ENCODE measurements at regions not wholly inside any gene's neighbourhood (a gene's known extent, or its start where the extent isn't known, plus 50 kb on each side); places are given as distances from the start of the nearest gene placed in this dataset.

GRCh38 chr18:76657911-76658470 lies 162.9 kb upstream of the ZNF516 start:
- no peak for DNase-seq (ENCODE audit: low spot score)
- TF ChIP-seq CTCF (IDR thresholded peaks at IDR 0.05; ENCODE audit: extremely low read depth, missing control alignments): no peak

- TF ChIP-seq CTCF (IDR thresholded peaks at IDR 0.05; ENCODE audit: extremely low read depth, missing control alignments): no peak
Observed at GRCh38 chr18:76656925-76657827, 162.1 kb upstream of the ZNF516 start.

DNA sequence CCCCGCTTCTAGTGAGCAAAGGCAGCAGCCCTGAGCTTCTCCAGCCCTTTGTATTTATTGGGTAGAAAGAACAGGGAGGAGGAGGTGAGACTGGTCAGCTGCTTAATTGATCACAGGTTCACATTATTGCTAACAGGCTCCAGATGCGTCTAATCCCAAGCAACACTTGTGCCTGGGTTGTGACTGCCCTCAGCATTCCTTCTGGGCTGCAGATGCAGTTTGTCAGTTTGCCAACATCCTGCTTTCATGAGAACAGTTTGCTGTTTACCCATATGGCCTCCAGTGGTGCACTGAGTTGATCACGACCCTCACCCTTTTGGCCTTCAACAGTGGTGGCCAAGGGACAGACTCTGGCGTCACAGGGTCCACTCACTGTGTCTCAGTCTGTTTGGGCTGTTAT lies 159.5 kb upstream of the ZNF516 start:
- no peak for TF ChIP-seq CTCF (IDR thresholded peaks at IDR 0.05; ENCODE audit: extremely low read depth, missing control alignments)
- no peak for DNase-seq (ENCODE audit: low spot score)

More at GRCh38 chr18:76656925-76657827, 162.1 kb upstream of the ZNF516 start:
- DNase-seq (ENCODE audit: low spot score): no peak

- TF ChIP-seq CTCF (IDR thresholded peaks at IDR 0.05; ENCODE audit: extremely low read depth, missing control alignments): no peak
- DNase-seq (ENCODE audit: low spot score): no peak
Observed at GRCh38 chr18:76647322-76647721, 152.3 kb upstream of the ZNF516 start.

DNA sequence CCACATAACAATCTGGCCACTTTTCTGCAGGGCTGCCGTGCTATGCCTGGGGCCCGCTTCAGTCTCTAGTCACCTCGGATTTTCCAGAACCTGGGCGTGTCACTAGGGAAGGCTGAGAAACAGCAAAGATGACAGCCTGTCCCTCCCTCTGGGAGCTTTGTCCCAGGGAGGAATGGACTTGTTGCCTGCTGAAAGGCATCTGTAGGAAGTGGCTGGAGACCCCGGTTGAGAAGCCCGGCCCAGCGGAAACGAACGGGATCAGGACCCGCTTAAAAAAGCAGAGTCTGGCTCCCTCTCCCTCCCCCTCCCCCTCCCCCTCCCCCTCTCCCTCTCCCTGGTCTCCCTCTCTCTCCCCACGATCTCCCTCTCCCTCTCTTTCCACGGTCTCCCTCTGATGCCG lies 149.5 kb upstream of the ZNF516 start:
- TF ChIP-seq CTCF (IDR thresholded peaks at IDR 0.05; ENCODE audit: extremely low read depth, missing control alignments): no peak
- no peak for DNase-seq (ENCODE audit: low spot score)

DNA sequence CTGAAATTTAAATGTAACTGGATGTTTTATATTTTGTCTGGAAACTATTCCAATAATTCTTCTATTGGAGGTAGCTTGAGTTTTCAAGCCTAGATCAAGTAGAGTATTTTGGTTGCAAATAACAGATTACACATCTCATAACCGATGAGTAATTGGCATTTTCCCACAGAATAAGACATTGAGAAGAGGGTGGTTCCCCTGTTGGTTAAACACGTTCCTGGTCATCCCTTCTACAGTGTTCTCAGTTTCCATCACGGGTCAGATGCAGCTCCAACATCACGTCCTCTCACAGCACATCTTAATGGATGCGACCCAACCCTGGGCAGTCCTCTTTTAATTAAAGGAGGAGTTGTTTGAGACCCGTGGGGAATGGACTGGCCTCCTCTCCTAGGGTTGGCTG lies 149.0 kb upstream of the ZNF516 start:
- no peak for TF ChIP-seq CTCF (IDR thresholded peaks at IDR 0.05; ENCODE audit: extremely low read depth, missing control alignments)
- no peak for DNase-seq (ENCODE audit: low spot score)

DNA sequence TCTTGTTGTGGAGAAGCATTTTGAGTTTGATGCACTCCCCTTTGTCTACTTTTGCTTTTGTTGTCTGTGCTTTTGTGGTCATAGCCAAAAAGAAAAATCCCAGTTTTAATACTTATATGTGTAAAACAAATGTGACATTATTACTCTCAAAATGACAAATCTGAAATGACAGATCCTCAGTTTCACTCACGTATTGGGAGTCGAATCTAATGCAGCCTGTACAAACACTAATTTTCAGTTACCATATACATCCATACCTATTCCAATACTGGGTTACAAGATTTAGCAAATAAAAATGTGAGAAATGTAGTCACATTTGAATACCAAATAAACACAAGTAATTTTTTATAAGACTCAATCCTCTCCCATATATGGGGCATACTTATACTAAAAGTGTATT lies 148.2 kb upstream of the ZNF516 start:
- TF ChIP-seq CTCF (IDR thresholded peaks at IDR 0.05; ENCODE audit: extremely low read depth, missing control alignments): no peak
- DNase-seq (ENCODE audit: low spot score): no peak
